SK-N-SH treated with all-trans-retinoic acid at 6 μM for 48 hours (cell line): ENCODE measurements at regions not wholly inside any gene's neighbourhood (a gene's known extent, or its start where the extent isn't known, plus 50 kb on each side); places are given as distances from the start of the nearest gene placed in this dataset.

Source experiments
- ATAC-seq: fragments of 200-7000 bp; cut with Tn5 transposase; 3 replicates; pipeline ENCODE4 v1.9.1; 2020; ENCODE audit warnings: mild to moderate bottlenecking, moderate library complexity
- ARNTL ChIP-seq: fragments of 450-650 bp; formaldehyde crosslinking; IDR thresholded peaks from 2 replicates; pipeline ENCODE4 v1.5.0; 2020; ENCODE audit warnings: low read depth, mild to moderate bottlenecking, moderate library complexity, borderline replicate concordance
- BACH2 ChIP-seq: fragments of 250-450 bp; sonication (Bioruptor Pico); IDR thresholded peaks from 2 replicates; pipeline ENCODE4 v1.9.0; 2021; ENCODE audit warnings: mild to moderate bottlenecking, borderline replicate concordance
- CREB5 ChIP-seq: fragments of 250-450 bp; sonication (Bioruptor Pico); IDR thresholded peaks from 2 replicates; pipeline ENCODE4 v1.5.1; 2020; ENCODE audit warnings: low read depth, mild to moderate bottlenecking, moderate library complexity
- CSDC2 ChIP-seq: fragments of 250-450 bp; sonication (Bioruptor Pico); IDR thresholded peaks from 2 replicates; pipeline ENCODE4 v1.5.0; 2020; ENCODE audit warnings: mild to moderate bottlenecking, moderate library complexity
- ESRRG ChIP-seq: fragments of 250-450 bp; sonication (Bioruptor Pico); IDR thresholded peaks from 2 replicates; pipeline ENCODE4 v1.6.1; 2021; ENCODE audit warnings: mild to moderate bottlenecking
- GLIS3 ChIP-seq: fragments of 250-450 bp; sonication (Bioruptor Pico); IDR thresholded peaks from 2 replicates; pipeline ENCODE4 v1.5.0; 2020; ENCODE audit warnings: mild to moderate bottlenecking, moderate library complexity
- ISL1 ChIP-seq: fragments of 250-450 bp; sonication (Bioruptor Pico); IDR thresholded peaks from 2 replicates; pipeline ENCODE4 v2.1.2; 2022; ENCODE audit warnings: mild to moderate bottlenecking, moderate library complexity
- OSR1 ChIP-seq: fragments of 250-450 bp; sonication (Bioruptor Pico); IDR thresholded peaks from 2 replicates; pipeline ENCODE4 v1.8.0; 2022; ENCODE audit warnings: moderate library complexity, mild to moderate bottlenecking, inconsistent platforms
- PATZ1 ChIP-seq: fragments of 250-450 bp; sonication (Bioruptor Pico); IDR thresholded peaks from 2 replicates; pipeline ENCODE4 v1.8.0; 2020; ENCODE audit warnings: mild to moderate bottlenecking, moderate library complexity, borderline replicate concordance
- PPARA ChIP-seq: fragments of 250-450 bp; sonication (Bioruptor Pico); IDR thresholded peaks from 2 replicates; pipeline ENCODE4 v1.5.0; 2020; ENCODE audit warnings: mild to moderate bottlenecking, borderline replicate concordance
- RARB ChIP-seq: fragments of 250-450 bp; sonication (Bioruptor Pico); IDR thresholded peaks from 2 replicates; pipeline ENCODE4 v1.8.0; 2021; ENCODE audit warnings: mild to moderate bottlenecking, moderate library complexity
- SNAI2 ChIP-seq: fragments of 250-450 bp; sonication (Bioruptor Pico); IDR thresholded peaks from 2 replicates; pipeline ENCODE4 v1.5.0; 2020; ENCODE audit warnings: mild to moderate bottlenecking, moderate library complexity
- TCF4 ChIP-seq: fragments of 250-450 bp; sonication (Bioruptor Pico); IDR thresholded peaks from 2 replicates; pipeline ENCODE4 v1.8.0; 2021; ENCODE audit warnings: mild to moderate bottlenecking, moderate library complexity, borderline replicate concordance
- TOX ChIP-seq: fragments of 250-450 bp; sonication (Bioruptor Pico); IDR thresholded peaks from 2 replicates; pipeline ENCODE4 v1.8.0; 2021; ENCODE audit warnings: mild to moderate bottlenecking, moderate library complexity, borderline replicate concordance
- ZC3H10 ChIP-seq: fragments of 250-450 bp; sonication (Bioruptor Pico); IDR thresholded peaks from 2 replicates; pipeline ENCODE4 v1.5.1; 2021; ENCODE audit warnings: mild to moderate bottlenecking, moderate library complexity
- ZFP3 ChIP-seq: fragments of 250-450 bp; sonication (Bioruptor Pico); IDR thresholded peaks from 2 replicates; pipeline ENCODE4 v1.5.0; 2020; ENCODE audit warnings: mild to moderate bottlenecking, moderate library complexity
- ZNF8 ChIP-seq: fragments of 450-650 bp; formaldehyde crosslinking; IDR thresholded peaks from 2 replicates; pipeline ENCODE4 v1.5.0; 2020; ENCODE audit warnings: mild to moderate bottlenecking, moderate library complexity
- TF ChIP-seq, protein P1 (sequence below): fragments of 250-450 bp; sonication (Bioruptor Pico); IDR thresholded peaks from 2 replicates; pipeline ENCODE4 v1.5.1; 2021; ENCODE audit warnings: mild to moderate bottlenecking, moderate library complexity
- TF ChIP-seq, protein P2 (sequence below): fragments of 250-450 bp; sonication (Bioruptor Pico); IDR thresholded peaks from 2 replicates; pipeline ENCODE4 v1.5.0; 2020; ENCODE audit warnings: mild to moderate bottlenecking, moderate library complexity
- TF ChIP-seq, protein P3 (sequence below): fragments of 250-450 bp; sonication (Bioruptor Pico); IDR thresholded peaks from 2 replicates; pipeline ENCODE4 v1.8.0; 2021; ENCODE audit warnings: low read depth, mild to moderate bottlenecking, moderate library complexity, borderline replicate concordance

- TF ChIP-seq, protein P1, sequence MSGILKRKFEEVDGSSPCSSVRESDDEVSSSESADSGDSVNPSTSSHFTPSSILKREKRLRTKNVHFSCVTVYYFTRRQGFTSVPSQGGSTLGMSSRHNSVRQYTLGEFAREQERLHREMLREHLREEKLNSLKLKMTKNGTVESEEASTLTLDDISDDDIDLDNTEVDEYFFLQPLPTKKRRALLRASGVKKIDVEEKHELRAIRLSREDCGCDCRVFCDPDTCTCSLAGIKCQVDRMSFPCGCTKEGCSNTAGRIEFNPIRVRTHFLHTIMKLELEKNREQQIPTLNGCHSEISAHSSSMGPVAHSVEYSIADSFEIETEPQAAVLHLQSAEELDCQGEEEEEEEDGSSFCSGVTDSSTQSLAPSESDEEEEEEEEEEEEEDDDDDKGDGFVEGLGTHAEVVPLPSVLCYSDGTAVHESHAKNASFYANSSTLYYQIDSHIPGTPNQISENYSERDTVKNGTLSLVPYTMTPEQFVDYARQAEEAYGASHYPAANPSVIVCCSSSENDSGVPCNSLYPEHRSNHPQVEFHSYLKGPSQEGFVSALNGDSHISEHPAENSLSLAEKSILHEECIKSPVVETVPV (CRISPR knock-in tag) = no peak
- TF ChIP-seq, all 23 proteins: peak for 0
Measured at GRCh38 chr2:236988690-236989624, 96.7 kb upstream of the COPS8 start (continued).

DNA sequence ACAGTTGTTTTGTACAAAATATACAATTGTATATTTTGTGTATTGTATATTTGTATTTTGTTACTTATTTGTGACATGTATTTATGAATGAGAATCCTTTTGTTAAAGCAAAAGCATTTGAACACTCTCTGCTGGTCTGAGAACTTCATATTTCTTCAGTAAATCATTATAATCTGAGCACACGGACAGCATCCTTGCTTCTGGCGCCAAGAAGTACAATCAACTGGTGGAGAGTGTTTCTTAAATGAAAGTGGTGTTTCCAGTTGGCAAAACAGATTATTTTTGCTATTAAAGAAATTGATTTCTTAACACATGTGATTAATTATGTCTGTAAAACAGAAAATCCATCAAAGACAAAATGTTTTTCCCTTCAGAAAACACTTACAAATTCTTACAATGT, 95.1 kb upstream of the COPS8 start:
- no peak for TF ChIP-seq ESRRG (CRISPR knock-in tag)
- no peak for TF ChIP-seq ZFP3 (CRISPR knock-in tag)
- TF ChIP-seq BACH2 = no peak
- TF ChIP-seq CREB5 (CRISPR knock-in tag) = no peak
- TF ChIP-seq, protein P2, sequence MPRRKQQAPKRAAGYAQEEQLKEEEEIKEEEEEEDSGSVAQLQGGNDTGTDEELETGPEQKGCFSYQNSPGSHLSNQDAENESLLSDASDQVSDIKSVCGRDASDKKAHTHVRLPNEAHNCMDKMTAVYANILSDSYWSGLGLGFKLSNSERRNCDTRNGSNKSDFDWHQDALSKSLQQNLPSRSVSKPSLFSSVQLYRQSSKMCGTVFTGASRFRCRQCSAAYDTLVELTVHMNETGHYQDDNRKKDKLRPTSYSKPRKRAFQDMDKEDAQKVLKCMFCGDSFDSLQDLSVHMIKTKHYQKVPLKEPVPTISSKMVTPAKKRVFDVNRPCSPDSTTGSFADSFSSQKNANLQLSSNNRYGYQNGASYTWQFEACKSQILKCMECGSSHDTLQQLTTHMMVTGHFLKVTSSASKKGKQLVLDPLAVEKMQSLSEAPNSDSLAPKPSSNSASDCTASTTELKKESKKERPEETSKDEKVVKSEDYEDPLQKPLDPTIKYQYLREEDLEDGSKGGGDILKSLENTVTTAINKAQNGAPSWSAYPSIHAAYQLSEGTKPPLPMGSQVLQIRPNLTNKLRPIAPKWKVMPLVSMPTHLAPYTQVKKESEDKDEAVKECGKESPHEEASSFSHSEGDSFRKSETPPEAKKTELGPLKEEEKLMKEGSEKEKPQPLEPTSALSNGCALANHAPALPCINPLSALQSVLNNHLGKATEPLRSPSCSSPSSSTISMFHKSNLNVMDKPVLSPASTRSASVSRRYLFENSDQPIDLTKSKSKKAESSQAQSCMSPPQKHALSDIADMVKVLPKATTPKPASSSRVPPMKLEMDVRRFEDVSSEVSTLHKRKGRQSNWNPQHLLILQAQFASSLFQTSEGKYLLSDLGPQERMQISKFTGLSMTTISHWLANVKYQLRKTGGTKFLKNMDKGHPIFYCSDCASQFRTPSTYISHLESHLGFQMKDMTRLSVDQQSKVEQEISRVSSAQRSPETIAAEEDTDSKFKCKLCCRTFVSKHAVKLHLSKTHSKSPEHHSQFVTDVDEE = no peak
- TF ChIP-seq OSR1 (CRISPR knock-in tag) = no peak
- no peak for TF ChIP-seq ISL1 (CRISPR knock-in tag)
- no peak for TF ChIP-seq PPARA (CRISPR knock-in tag)
- TF ChIP-seq PATZ1 (CRISPR knock-in tag) = no peak
- TF ChIP-seq SNAI2 (CRISPR knock-in tag) = no peak
- TF ChIP-seq ZC3H10 (CRISPR knock-in tag) = no peak
- no peak for TF ChIP-seq RARB (CRISPR knock-in tag)
- no peak for TF ChIP-seq ZNF8 (CRISPR knock-in tag)
- no peak for TF ChIP-seq GLIS3
- no peak for ATAC-seq

DNA sequence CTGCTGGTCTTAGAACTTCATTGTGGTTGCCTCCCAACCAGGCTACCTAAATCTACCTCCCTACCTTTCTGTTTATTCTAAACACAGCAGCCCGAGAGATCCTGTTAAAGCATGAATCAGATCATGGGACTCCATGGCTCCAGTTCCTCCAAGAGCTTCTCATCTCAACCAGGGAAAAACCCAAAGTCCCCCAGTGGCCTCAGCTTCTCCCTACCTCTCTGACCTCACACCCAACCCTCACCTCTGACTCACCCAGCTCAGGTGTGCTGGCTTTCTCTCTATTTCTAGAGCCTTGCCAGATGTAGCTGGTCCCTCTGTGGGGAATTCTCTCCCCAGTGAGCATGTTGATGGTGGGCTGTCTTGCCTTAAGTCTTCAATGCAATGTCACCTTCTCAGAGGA, 93.8 kb upstream of the COPS8 start:
- ATAC-seq = no peak
- no peak for TF ChIP-seq TCF4 (CRISPR knock-in tag)
- no peak for TF ChIP-seq BACH2
- TF ChIP-seq CSDC2 (CRISPR knock-in tag) = no peak
- TF ChIP-seq ZNF8 (CRISPR knock-in tag) = no peak
- TF ChIP-seq ISL1 (CRISPR knock-in tag) = no peak
- TF ChIP-seq, protein P1 (CRISPR knock-in tag) = no peak
- no peak for TF ChIP-seq ZC3H10 (CRISPR knock-in tag)
- TF ChIP-seq SNAI2 (CRISPR knock-in tag) = no peak
- TF ChIP-seq ARNTL (CRISPR knock-in tag) = no peak
- TF ChIP-seq ZFP3 (CRISPR knock-in tag) = no peak
- TF ChIP-seq, protein P3, sequence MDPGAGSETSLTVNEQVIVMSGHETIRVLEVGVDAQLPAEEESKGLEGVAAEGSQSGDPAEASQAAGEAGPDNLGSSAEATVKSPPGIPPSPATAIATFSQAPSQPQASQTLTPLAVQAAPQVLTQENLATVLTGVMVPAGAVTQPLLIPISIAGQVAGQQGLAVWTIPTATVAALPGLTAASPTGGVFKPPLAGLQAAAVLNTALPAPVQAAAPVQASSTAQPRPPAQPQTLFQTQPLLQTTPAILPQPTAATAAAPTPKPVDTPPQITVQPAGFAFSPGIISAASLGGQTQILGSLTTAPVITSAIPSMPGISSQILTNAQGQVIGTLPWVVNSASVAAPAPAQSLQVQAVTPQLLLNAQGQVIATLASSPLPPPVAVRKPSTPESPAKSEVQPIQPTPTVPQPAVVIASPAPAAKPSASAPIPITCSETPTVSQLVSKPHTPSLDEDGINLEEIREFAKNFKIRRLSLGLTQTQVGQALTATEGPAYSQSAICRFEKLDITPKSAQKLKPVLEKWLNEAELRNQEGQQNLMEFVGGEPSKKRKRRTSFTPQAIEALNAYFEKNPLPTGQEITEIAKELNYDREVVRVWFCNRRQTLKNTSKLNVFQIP = no peak
- no peak for TF ChIP-seq PATZ1 (CRISPR knock-in tag)
- no peak for TF ChIP-seq GLIS3
- TF ChIP-seq TOX (CRISPR knock-in tag) = no peak
- TF ChIP-seq, protein P2 = no peak
